Right cardiac atrium (tissue), 5 donors: ENCODE measurements at regions not wholly inside any gene's neighbourhood (a gene's known extent, or its start where the extent isn't known, plus 50 kb on each side); places are given as distances from the start of the nearest gene placed in this dataset.

ENCODE experiments used
- ATAC-seq, 2 donors: fragments of 200-7000 bp; cut with Tn5 transposase; one replicate each; pipeline versions ENCODE4 v1.8.0 to v1.9.1; 2020; ENCODE audit warnings: moderate library complexity in 2 of 2, mild to moderate bottlenecking in 1 of 2
- DNase-seq, 3 donors: peaks; one replicate each; pipeline ENCODE4 v3.0.0-alpha.2; 2020
- H3K27ac ChIP-seq: one replicate; pipeline ENCODE4 v1.5.1; 2013; ENCODE audit warnings: mild to moderate bottlenecking, low read length, control low read depth, moderate library complexity
- H3K27me3 ChIP-seq: one replicate; pipeline ENCODE4 v1.6.1; 2013; ENCODE audit not compliant: control insufficient read depth, insufficient read depth
- H3K4me1 ChIP-seq: one replicate; pipeline ENCODE4 v1.6.1; 2013; ENCODE audit warnings: low read length; ENCODE audit not compliant: control insufficient read depth, insufficient read depth
- H3K4me3 ChIP-seq: one replicate; pipeline ENCODE4 v1.5.1; 2013; ENCODE audit warnings: low read length, control low read depth
- H3K9me3 ChIP-seq: one replicate; pipeline ENCODE4 v1.6.1; 2013; ENCODE audit warnings: low read length; ENCODE audit not compliant: control insufficient read depth
- WGBS: extraction: QIAGEN DNeasy Blood & Tissue Kit; methylation state at CpG from one replicate; pipeline ENCODE4 v1.1.7; 2013; 5-methylcytosine and 5-hydroxymethylcytosine counted together
- intact Hi-C, 4 donors: fragments of 100-400 bp; cut with DNase I; formaldehyde crosslinking; loops; one replicate each; pipeline versions ENCODE4 v1.11.0 to v1.14.0; 2022 to 2023
- donor health status: healthy with polysubstance abuse.
- donor health status: DM: no; HTN: yes; CAD: no.
- donor health status: DM: no; HTN: no; CAD: no.
- donor health status: DM: no; HTN: yes; CAD: no; lungs with severe emphysema.
- donor health status: DM: yes; HTN: yes; CAD: no.

GRCh38 chr9:14560194-14560593 is 133.0 kb downstream of the ZDHHC21 start:
- Histone ChIP-seq H3K9me3 (no peaks in the 10 kb centered on the region), H3K4me1 (no peaks in the 10 kb centered on the region), H3K4me3 (no peak overlapping the region), H3K27ac (no peak overlapping the region), H3K27me3 (no peaks in the 10 kb centered on the region)
- no peak for ATAC-seq
- intact Hi-C loops = no loop called here
- no peak for DNase-seq
- WGBS = 88% methylated on average over 2 of the region's 2 CpGs

GRCh38 chr9:14554886-14555285 is 138.3 kb downstream of the ZDHHC21 start:
- Histone ChIP-seq H3K27ac (no peak overlapping the region), H3K4me1 (no peaks in the 10 kb centered on the region), H3K27me3 (no peaks in the 10 kb centered on the region), H3K9me3 (no peaks in the 10 kb centered on the region), H3K4me3 (no peak overlapping the region)
- intact Hi-C loops = no loop called here
- WGBS = 55% methylated on average over 4 of the region's 4 CpGs
- peak in 1 of 2 donors; percentile 66 for ATAC-seq
- no peak for DNase-seq

- no peaks in the 10 kb centered on the region for H3K27me3 ChIP-seq
- ATAC-seq (peak in 1 of 2 donors; percentile 33), DNase-seq (no peak)
- intact Hi-C loops = loop anchor here in 1 of 4 donors (10.0 kb wide), 1 partner anchor 83 kb away; no protein-coding TSS in a partner anchor
- no peaks in the 10 kb centered on the region for H3K4me1 ChIP-seq
- no peaks in the 10 kb centered on the region for H3K9me3 ChIP-seq
- no peak overlapping the region for H3K27ac ChIP-seq
- WGBS = 77% methylated on average over 5 of the region's 5 CpGs
- no peak overlapping the region for H3K4me3 ChIP-seq
Measured at GRCh38 chr9:14547245-14548060, 145.8 kb downstream of the ZDHHC21 start.

- Histone ChIP-seq H3K4me3 (no peak overlapping the region), H3K9me3 (no peaks in the 10 kb centered on the region), H3K4me1 (no peaks in the 10 kb centered on the region), H3K27ac (no peak overlapping the region), H3K27me3 (no peaks in the 10 kb centered on the region)
- intact Hi-C loops = loop anchor here in 1 of 4 donors (10.0 kb wide), 1 partner anchor 82 kb away; no protein-coding TSS in a partner anchor
- DNase-seq (no peak), ATAC-seq (no peak)
- WGBS = 96% methylated on average over 4 of the region's 4 CpGs
Measured at GRCh38 chr9:14546693-14547092, 146.5 kb downstream of the ZDHHC21 start.

GRCh38 chr9:14542071-14542470 is 151.2 kb downstream of the ZDHHC21 start:
- Histone ChIP-seq H3K9me3 (no peaks in the 10 kb centered on the region), H3K27me3 (no peaks in the 10 kb centered on the region), H3K27ac (no peak overlapping the region), H3K4me1 (no peaks in the 10 kb centered on the region), H3K4me3 (no peak overlapping the region)
- DNase-seq (no peak), ATAC-seq (no peak)
- intact Hi-C loops = loop anchor here in 1 of 4 donors (10.0 kb wide), 1 partner anchor 77 kb away; no protein-coding TSS in a partner anchor
- 88% methylated on average over 4 of the region's 4 CpGs for WGBS

GRCh38 chr9:14538526-14538925 is 154.7 kb downstream of the ZDHHC21 start:
- DNase-seq = no peak
- no peak for ATAC-seq
- H3K9me3 ChIP-seq = no peaks in the 10 kb centered on the region
- H3K27me3 ChIP-seq = no peaks in the 10 kb centered on the region
- peaks cover 8% of the 10 kb centered on the region for H3K4me1 ChIP-seq
- intact Hi-C loops = loop anchor here in 1 of 4 donors (10.0 kb wide), 1 partner anchor 86 kb away; no protein-coding TSS in a partner anchor
- H3K4me3 ChIP-seq = no peak overlapping the region
- no peak overlapping the region for H3K27ac ChIP-seq
- 90% methylated on average over 4 of the region's 4 CpGs for WGBS

GRCh38 chr9:14535161-14535955 is 157.9 kb downstream of the ZDHHC21 start:
- Histone ChIP-seq H3K4me1 (peaks cover 8% of the 10 kb centered on the region), H3K9me3 (no peaks in the 10 kb centered on the region), H3K27ac (peak overlapping the region; percentile 91), H3K27me3 (no peaks in the 10 kb centered on the region), H3K4me3 (no peak overlapping the region)
- 31% methylated on average over 12 of the region's 12 CpGs for WGBS
- intact Hi-C loops = loop anchor here in 1 of 4 donors (10.0 kb wide), 1 partner anchor 89 kb away; no protein-coding TSS in a partner anchor
- DNase-seq (peak; percentile 60 to 86 (median 85)), ATAC-seq (peak; percentile 85 to 91)

- peaks cover 8% of the 10 kb centered on the region for H3K4me1 ChIP-seq
- intact Hi-C loops = loop anchor here in 1 of 4 donors (10.0 kb wide), 1 partner anchor 91 kb away; no protein-coding TSS in a partner anchor
- peak in 1 of 3 donors; percentile 27 for DNase-seq
- H3K4me3 ChIP-seq = no peak overlapping the region
- 45% methylated on average over 20 of the region's 20 CpGs for WGBS
- H3K27ac ChIP-seq = peak overlapping the region; percentile 91
- peak in 1 of 2 donors; percentile 68 for ATAC-seq
- H3K27me3 ChIP-seq = no peaks in the 10 kb centered on the region
- H3K9me3 ChIP-seq = no peaks in the 10 kb centered on the region
Measured at GRCh38 chr9:14533867-14534640, 159.2 kb downstream of the ZDHHC21 start.

GRCh38 chr9:14532456-14533115 is 160.6 kb downstream of the ZDHHC21 start:
- ATAC-seq (no peak), DNase-seq (no peak)
- H3K4me1 ChIP-seq = peaks cover 8% of the 10 kb centered on the region
- no peaks in the 10 kb centered on the region for H3K27me3 ChIP-seq
- no peaks in the 10 kb centered on the region for H3K9me3 ChIP-seq
- intact Hi-C loops = loop anchor here in 1 of 4 donors (10.0 kb wide), 1 partner anchor 92 kb away; no protein-coding TSS in a partner anchor
- no peak overlapping the region for H3K4me3 ChIP-seq
- WGBS = 74% methylated on average over 7 of the region's 7 CpGs
- no peak overlapping the region for H3K27ac ChIP-seq
